ENCODE measurements at regions not wholly inside any gene's neighbourhood (a gene's known extent, or its start where the extent isn't known, plus 50 kb on each side); places are given as distances from the start of the nearest gene placed in this dataset.

- no peaks in the 10 kb centered on the region for H3K4me1 Mint-ChIP-seq (ENCODE audit: low read depth, unreplicated experiment)
These were observed 58.0 kb upstream of the KRAS start for GRCh38 chr12:25308756-25309155.

GRCh38 chr12:25307818-25308217 is 57.1 kb upstream of the KRAS start:
- Mint-ChIP-seq H3K4me1 (ENCODE audit: low read depth, unreplicated experiment) (no peaks in the 10 kb centered on the region), H3K27me3 (ENCODE audit: unreplicated experiment) (peaks cover 43% of the 10 kb centered on the region), H3K4me3 (ENCODE audit: low read depth, unreplicated experiment) (no peak overlapping the region), H3K9me3 (ENCODE audit: low read depth, unreplicated experiment) (peaks cover 3% of the 10 kb centered on the region), H3K36me3 (ENCODE audit: insufficient read depth, unreplicated experiment) (no peaks in the 10 kb centered on the region), H3K27ac (ENCODE audit: unreplicated experiment) (no peak overlapping the region)
- no peak for TF ChIP-seq CTCF (IDR thresholded peaks at IDR 0.05; ENCODE audit: unreplicated experiment)
- no TSS peak for BruUV-seq (replicated peaks)
- DNase-seq: no peak
- CTCF ChIA-PET: no interaction called here
- intact Hi-C loops (cut with micrococcal nuclease; ENCODE audit: unreplicated experiment): no loop called here

More at GRCh38 chr12:25308756-25309155, 58.0 kb upstream of the KRAS start:
- Mint-ChIP-seq H3K4me3 (ENCODE audit: low read depth, unreplicated experiment) (no peak overlapping the region), H3K27ac (ENCODE audit: unreplicated experiment) (no peak overlapping the region), H3K36me3 (ENCODE audit: insufficient read depth, unreplicated experiment) (no peaks in the 10 kb centered on the region), H3K27me3 (ENCODE audit: unreplicated experiment) (peaks cover 38% of the 10 kb centered on the region), H3K9me3 (ENCODE audit: low read depth, unreplicated experiment) (peaks cover 3% of the 10 kb centered on the region)
- no peak for DNase-seq
- TF ChIP-seq CTCF (IDR thresholded peaks at IDR 0.05; ENCODE audit: unreplicated experiment): no peak
- BruUV-seq (replicated peaks): no TSS peak
- CTCF ChIA-PET: no interaction called here
- intact Hi-C loops (cut with micrococcal nuclease; ENCODE audit: unreplicated experiment): no loop called here

GRCh38 chr12:25301798-25302197 is 51.1 kb upstream of the KRAS start:
- CTCF ChIA-PET: no interaction called here
- Mint-ChIP-seq H3K4me1 (ENCODE audit: low read depth, unreplicated experiment) (no peaks in the 10 kb centered on the region), H3K9me3 (ENCODE audit: low read depth, unreplicated experiment) (peaks cover 6% of the 10 kb centered on the region), H3K4me3 (ENCODE audit: low read depth, unreplicated experiment) (no peak overlapping the region), H3K36me3 (ENCODE audit: insufficient read depth, unreplicated experiment) (no peaks in the 10 kb centered on the region), H3K27ac (ENCODE audit: unreplicated experiment) (no peak overlapping the region), H3K27me3 (ENCODE audit: unreplicated experiment) (peaks cover 58% of the 10 kb centered on the region)
- no TSS peak for BruUV-seq (replicated peaks)
- intact Hi-C loops (cut with micrococcal nuclease; ENCODE audit: unreplicated experiment): no loop called here
- TF ChIP-seq CTCF (IDR thresholded peaks at IDR 0.05; ENCODE audit: unreplicated experiment): no peak
- DNase-seq: no peak
